ENCODE measurements at regions not wholly inside any gene's neighbourhood (a gene's known extent, or its start where the extent isn't known, plus 50 kb on each side); places are given as distances from the start of the nearest gene placed in this dataset.

- DNase-seq (ENCODE audit: low read depth in 2 of 2): no peak
Measured at GRCh38 chrX:69365349-69365748, 138.8 kb upstream of the NALF2 start.

- DNase-seq (ENCODE audit: low read depth in 2 of 2): no peak
Measured at GRCh38 chrX:69362856-69363255, 141.3 kb upstream of the NALF2 start.

GRCh38 chrX:69362354-69362753, 141.8 kb upstream of the NALF2 start:
- DNase-seq (ENCODE audit: low read depth in 2 of 2): no peak

- DNase-seq (ENCODE audit: low read depth in 2 of 2): no peak
Measured at GRCh38 chrX:69361311-69361845, 142.7 kb upstream of the NALF2 start.

- DNase-seq (ENCODE audit: low read depth in 2 of 2): no peak
Measured at GRCh38 chrX:69357317-69357716, 146.8 kb upstream of the NALF2 start.

GRCh38 chrX:69324851-69325250, 159.6 kb upstream of the PJA1 start:
- no peak for DNase-seq (ENCODE audit: low read depth in 2 of 2)

- DNase-seq (ENCODE audit: low read depth in 2 of 2): no peak
Measured at GRCh38 chrX:69323786-69324720, 158.8 kb upstream of the PJA1 start.

- DNase-seq (ENCODE audit: low read depth in 2 of 2): no peak
Measured at GRCh38 chrX:69321789-69322188, 156.5 kb upstream of the PJA1 start.

- DNase-seq (ENCODE audit: low read depth in 2 of 2): no peak
Measured at GRCh38 chrX:69321006-69321655, 155.9 kb upstream of the PJA1 start.

- no peak for DNase-seq (ENCODE audit: low read depth in 2 of 2)
Measured at GRCh38 chrX:69320116-69320515, 154.9 kb upstream of the PJA1 start.

- no peak for DNase-seq (ENCODE audit: low read depth in 2 of 2)
Measured at GRCh38 chrX:69319376-69319775, 154.1 kb upstream of the PJA1 start.

GRCh38 chrX:69318651-69319340, 153.5 kb upstream of the PJA1 start:
- DNase-seq (ENCODE audit: low read depth in 2 of 2): no peak

- no peak for DNase-seq (ENCODE audit: low read depth in 2 of 2)
Measured at GRCh38 chrX:69317721-69318120, 152.5 kb upstream of the PJA1 start.

GRCh38 chrX:69314436-69315348, 149.4 kb upstream of the PJA1 start:
- DNase-seq (ENCODE audit: low read depth in 2 of 2): no peak

- no peak for DNase-seq (ENCODE audit: low read depth in 2 of 2)
Measured at GRCh38 chrX:69313617-69314290, 148.5 kb upstream of the PJA1 start.

GRCh38 chrX:69311936-69312670, 146.8 kb upstream of the PJA1 start:
- DNase-seq (ENCODE audit: low read depth in 2 of 2): no peak

GRCh38 chrX:69309074-69309792, 144.0 kb upstream of the PJA1 start:
- DNase-seq (ENCODE audit: low read depth in 2 of 2): no peak

- no peak for DNase-seq (ENCODE audit: low read depth in 2 of 2)
Measured at GRCh38 chrX:69307756-69308155, 142.5 kb upstream of the PJA1 start.

GRCh38 chrX:69307029-69307428, 141.8 kb upstream of the PJA1 start:
- DNase-seq (ENCODE audit: low read depth in 2 of 2): no peak

Measured in stimulated activated CD4-positive, alpha-beta T cell treated with anti-CD3 and anti-CD28 coated beads, Interleukin-15, amount 100 ng/mL, for 48 hours (primary cell).